Epidermal melanocyte (primary cell): ENCODE measurements at regions not wholly inside any gene's neighbourhood (a gene's known extent, or its start where the extent isn't known, plus 50 kb on each side); places are given as distances from the start of the nearest gene placed in this dataset.

Experiments
- DNase-seq: peaks from one replicate; pipeline ENCODE4 v3.0.0; 2011; ENCODE audit warnings: low spot score; ENCODE audit not compliant: insufficient read length

DNA sequence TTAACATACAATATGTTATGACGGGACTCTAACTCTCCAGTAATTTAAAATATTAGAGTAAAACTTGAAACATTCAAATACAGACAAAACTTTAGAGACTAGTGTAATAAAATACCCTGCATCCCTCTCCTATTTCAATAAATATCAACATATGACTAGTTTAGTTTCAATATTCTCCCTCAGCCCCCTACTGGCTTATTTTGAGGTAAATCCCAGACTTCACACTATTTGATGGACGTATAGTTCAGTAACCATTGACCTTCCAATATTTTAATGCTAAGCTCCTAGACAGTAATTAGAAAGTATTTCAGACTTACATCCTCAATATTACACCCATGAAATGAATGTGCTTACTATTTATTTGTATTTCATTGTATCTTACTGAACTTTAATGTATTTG is 180.7 kb upstream of the STARD13 start:
- no peak for DNase-seq

DNA sequence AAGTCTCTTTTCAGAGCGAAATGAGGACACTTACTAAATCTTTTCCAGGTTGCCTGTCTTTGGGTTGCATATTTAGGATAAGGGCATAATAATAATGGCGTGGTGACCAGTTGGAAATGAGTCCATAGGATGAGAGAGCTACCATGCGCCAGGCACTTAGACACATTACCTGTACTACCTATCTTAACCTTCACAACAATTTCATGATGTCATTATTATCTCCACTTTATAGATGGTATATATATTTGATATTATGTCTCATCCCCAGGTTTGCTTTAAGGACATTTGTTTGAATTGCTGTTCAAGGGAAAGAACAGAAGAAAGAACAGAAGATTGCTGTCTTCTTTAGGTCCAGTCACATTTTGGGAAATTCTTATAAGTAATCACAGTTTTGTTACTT is 182.0 kb upstream of the STARD13 start:
- no peak for DNase-seq

- no peak for DNase-seq
Measured at GRCh38 chr13:33471204-33471603, 185.6 kb upstream of the STARD13 start.

DNA sequence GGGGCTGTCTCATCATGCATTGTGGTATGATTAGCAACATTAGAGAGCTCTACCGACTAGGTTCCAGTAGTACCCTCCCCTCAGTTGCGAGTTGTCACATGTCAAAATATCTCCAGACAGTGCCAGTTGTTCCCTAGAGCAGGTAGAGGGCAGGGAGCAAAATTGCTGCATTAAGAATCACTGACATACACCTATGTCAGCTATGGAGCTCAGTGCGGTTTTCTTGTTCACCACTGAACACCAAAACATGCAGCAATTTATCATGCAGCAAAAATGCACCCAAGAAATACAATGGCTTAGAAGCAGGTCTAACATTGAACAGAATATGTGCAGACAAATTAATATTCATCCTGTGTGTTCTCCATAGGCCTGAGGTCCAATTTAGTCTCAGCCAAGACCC is 186.9 kb upstream of the STARD13 start:
- no peak for DNase-seq

DNA sequence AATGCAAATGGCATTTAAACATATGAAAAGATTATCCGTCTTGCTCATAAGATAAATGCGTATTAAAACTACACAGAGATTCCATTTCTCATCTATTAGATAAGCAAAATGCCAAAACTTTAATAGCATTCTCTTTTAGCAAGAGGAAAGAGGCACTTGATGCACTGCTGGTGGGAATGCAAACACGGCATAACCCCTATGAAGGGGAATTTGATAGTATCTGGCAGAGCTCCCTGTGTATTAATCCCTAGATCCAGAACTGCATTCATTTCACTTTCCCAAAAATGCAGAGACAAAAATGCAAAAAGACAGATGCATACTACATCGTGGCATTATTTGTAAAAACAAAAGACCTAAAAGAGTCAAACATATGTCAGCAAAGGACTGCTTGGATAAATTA is 193.6 kb upstream of the STARD13 start:
- no peak for DNase-seq

GRCh38 chr13:33480561-33480960 is 195.0 kb upstream of the STARD13 start:
- DNase-seq: no peak

- no peak for DNase-seq
Measured at GRCh38 chr13:33483471-33483870, 197.9 kb upstream of the STARD13 start.

GRCh38 chr13:33485247-33485646 is 199.7 kb upstream of the STARD13 start:
- no peak for DNase-seq

DNA sequence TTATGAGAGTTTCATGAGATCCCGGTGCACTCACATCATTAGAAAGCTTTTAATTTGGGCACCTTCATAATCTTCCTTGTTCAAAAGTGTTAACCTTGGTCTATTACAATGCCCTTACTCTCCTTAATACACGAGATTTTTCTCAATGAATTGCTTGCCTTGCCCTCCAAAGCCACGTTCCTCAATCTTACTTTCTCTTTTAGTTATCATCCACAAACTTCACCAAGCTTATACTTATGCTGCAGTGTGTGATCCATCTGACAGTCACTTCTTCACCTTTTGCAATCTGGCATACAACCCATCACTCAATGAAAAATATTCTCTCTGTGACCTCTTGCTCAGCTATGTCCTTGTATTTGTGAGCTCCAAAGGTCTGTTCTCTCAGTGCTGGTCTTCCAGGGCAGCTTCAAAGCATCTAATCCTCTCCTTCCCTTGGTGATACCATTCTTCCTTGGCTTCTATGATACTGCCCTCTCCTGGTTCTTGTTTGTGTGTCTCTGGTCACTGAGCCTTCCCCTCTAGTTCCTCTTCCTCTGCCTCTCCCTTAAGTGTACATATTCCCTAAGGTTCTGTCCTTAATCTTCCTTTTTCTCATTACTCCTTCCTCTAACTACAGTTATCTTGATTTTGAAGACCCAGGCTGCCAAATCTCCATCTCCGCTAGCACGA is 202.2 kb upstream of the STARD13 start:
- no peak for DNase-seq

DNA sequence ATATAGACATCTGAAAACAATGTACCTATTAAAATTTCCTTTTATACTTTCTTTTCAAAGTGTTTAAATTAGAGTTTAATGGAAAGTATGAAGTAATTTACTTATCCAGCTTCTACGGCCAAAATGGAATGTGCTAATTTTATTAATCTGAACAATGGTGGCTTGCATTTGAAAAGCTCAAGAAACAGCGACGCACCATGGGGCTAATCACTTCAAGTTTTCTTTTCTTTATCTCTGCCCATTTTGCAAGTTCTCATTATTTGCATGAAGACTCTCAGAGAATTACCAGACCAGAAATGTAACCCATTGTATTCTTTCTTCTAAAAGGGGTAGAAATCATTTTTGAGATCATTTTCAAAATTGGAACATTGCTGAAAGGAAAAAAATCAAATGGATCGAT is 204.0 kb upstream of the STARD13 start:
- DNase-seq: no peak

- no peak for DNase-seq
Measured at GRCh38 chr13:33490461-33491327, 205.1 kb upstream of the STARD13 start.

- DNase-seq: no peak
Measured at GRCh38 chr13:33493672-33494365, 208.3 kb upstream of the STARD13 start.

DNA sequence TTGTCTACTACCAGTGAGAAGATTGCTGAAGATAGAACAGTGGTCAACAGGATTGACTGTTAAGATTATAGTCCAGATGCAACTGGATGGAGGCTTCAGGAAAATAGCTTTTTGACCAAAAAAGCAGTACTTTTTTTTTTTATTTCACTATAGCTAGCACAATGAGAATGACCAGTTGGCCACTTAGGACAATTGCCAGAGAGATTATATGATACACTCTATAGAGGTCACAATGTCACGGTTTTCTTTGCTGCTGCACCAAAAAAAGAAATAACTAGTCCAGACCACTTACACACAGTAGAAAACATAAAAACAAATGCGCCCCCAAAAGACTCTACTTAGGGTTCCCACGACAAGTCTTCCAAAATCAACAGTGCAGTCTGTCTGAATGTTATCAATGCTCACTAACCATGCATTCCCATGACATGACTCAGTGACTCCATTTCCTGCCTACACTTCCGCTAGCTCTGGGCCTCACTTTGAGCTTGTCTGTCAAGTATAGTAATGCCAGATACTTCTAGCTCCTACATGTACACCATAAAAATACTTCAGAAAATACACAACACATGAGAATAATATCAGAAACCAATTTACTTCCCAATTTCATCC is 209.1 kb upstream of the STARD13 start:
- no peak for DNase-seq

DNA sequence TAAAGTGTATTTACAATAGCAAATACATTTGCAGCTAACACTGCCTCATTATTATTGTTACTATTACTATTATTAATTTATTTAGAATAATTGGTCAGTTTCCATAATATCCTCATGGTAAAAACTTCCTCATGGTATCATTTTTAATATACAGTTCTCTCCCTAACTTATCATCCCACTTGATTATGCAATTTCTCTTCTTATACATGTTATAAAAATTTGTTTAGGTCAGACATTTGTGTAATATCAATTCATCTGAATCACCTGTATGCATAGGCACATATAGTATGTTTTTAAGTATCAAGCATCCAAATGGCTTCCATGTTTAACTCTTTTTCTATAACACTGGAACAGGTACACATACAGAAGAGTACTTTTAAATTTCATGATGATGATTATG is 210.8 kb upstream of the STARD13 start:
- DNase-seq: no peak

DNA sequence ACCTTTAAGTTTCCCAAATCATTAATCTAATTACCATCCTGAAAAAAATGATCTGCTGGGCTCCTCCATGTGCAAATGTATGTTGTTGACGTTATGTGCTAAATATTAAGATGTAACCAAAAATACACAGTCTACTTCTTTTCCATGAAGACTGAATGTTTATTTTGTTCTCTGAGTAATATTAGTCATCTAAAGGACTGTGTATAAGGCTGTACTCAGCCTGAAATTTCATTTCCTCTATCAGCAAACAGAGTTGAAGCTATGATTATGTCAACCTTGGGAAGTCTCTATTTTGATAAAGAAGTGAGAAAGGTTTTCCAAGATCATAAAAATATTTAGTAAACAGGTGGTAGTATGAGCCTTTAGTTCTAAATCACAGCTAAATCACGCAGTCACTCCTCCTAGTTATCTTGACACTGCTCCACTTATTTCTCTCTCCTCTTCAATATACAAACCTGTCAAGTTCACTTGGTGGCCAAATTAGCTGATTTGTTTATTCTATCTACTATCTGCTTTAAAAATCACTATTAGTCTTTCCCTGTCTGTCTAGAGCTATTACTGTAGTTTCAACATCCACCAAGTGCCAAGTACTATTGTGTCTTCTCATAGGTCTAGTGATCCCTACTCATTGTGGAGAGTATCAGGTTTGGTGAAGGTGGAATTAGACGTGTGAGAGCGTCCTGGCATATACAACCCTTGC is 211.7 kb upstream of the STARD13 start:
- DNase-seq: no peak

GRCh38 chr13:33508060-33508459 is 222.5 kb upstream of the STARD13 start:
- no peak for DNase-seq

- no peak for DNase-seq
Measured at GRCh38 chr13:33509642-33510229, 224.2 kb upstream of the STARD13 start.

DNA sequence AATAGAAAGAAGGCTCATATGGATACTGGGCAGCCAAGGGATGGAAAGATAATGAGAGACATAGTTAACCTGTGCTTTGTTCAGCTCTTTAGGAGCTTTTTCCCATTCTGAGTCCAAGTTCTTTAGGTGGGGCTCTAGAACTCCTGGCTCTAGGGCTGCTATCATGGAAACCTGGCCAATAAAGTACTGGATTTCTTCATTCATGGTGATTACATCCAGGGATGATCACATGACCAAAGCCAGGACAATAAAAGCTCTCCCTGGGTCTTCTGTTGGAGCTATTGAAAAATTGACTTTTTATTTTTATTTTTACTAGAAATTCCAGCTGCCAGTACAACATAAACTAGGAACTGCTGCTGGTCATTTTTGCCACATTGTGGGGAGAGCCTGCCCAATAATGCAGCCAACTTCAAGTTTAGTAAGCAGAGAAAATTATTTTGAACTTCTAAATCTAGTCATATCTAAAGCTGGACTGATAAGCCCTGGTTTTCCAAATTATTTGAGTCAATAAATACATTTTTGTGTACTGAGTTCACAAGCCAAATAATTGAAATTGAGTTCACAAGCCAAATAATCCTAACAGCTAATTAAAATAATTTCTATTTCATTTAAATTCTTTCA is 224.9 kb upstream of the STARD13 start:
- no peak for DNase-seq

DNA sequence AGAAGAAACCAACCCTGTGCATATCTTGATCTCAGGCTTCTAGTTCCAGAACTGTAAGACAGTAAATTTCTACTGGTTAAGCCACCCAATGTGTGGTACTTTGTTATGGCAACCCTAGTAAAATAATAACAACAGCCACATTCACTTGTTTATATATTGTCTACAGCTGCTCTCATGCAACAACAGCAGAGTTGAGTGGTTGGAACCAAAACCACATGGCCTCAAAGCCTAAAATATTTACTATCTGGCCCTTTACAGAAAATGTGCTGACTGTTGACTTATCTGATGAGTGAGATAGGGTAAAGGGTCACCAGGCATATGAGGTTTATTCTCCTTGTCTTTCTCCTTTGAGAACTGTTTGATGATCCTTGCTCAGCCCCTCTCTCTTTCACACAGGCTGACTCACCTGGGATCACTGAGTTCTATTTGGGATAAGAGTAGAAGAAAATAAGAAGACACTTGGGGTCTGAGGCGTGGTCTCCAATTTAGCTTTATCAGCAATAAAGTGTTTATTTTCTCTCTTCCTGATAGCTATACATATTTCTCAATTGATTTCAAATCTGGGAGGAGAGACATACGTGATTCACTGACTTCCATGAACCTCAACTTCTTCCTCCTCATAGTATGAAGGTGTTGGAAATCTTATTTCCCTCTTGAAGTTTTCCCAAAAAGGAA is 227.5 kb upstream of the STARD13 start:
- no peak for DNase-seq

DNA sequence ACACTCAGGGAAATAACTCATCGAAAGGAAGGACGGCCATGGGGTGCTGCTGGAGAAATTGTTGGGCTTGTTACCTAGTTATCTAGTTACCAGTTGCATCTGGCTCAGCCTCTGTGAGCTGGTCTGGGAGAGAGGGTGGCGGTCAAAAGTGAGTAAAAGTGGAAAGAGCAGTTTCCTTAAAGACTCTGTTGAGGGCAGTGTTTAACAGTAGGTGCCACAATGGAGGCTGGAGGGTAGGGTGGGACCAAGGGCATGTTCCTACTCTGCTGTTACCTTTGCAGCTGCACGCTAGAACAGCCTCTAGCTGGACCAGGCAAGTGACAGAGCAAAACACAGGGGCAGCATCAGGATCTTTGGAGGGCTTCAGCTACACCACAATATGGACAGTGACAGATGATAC is 228.8 kb upstream of the STARD13 start:
- no peak for DNase-seq
